WI38 (cell line): ENCODE measurements at regions not wholly inside any gene's neighbourhood (a gene's known extent, or its start where the extent isn't known, plus 50 kb on each side); places are given as distances from the start of the nearest gene placed in this dataset.
"Not testable (repeated sequence)": the region's sequence is repeated elsewhere in the genome, so short reads cannot be mapped to it uniquely, and the experiment has no call there.

Experiments
- H3K4me3 ChIP-seq: 2 replicates; pipeline ENCODE4 v1.5.1; 2011; ENCODE audit warnings: low read depth, mild to moderate bottlenecking, control low read depth, low read length
- CTCF ChIP-seq: IDR thresholded peaks from 2 replicates; pipeline ENCODE4 v1.5.1; 2012; ENCODE audit warnings: low read depth, mild to moderate bottlenecking, control low read depth, low read length

GRCh38 chr9:65566018-65566417 is 109.7 kb upstream of the ZNG1E start:
- not testable (repeated sequence) for H3K4me3 ChIP-seq

- H3K4me3 ChIP-seq, result not testable (repeated sequence)
These were observed 156.7 kb upstream of the ZNG1E start for GRCh38 chr9:65519018-65519417.

- not testable (repeated sequence) for H3K4me3 ChIP-seq
These were observed 161.3 kb upstream of the ZNG1E start for GRCh38 chr9:65514465-65514864.

GRCh38 chr9:65507897-65508296 is 167.8 kb upstream of the ZNG1E start:
- H3K4me3 ChIP-seq, result not testable (repeated sequence)

- not testable (repeated sequence) for H3K4me3 ChIP-seq
These were observed 171.0 kb upstream of the ZNG1E start for GRCh38 chr9:65504686-65505085.

- not testable (repeated sequence) for H3K4me3 ChIP-seq
These were observed 172.0 kb upstream of the ZNG1E start for GRCh38 chr9:65503696-65504095.

GRCh38 chr9:65482890-65483289 is 192.8 kb upstream of the ZNG1E start:
- not testable (repeated sequence) for H3K4me3 ChIP-seq

GRCh38 chr9:65481291-65481690 is 194.4 kb upstream of the ZNG1E start:
- H3K4me3 ChIP-seq, result not testable (repeated sequence)

- not testable (repeated sequence) for H3K4me3 ChIP-seq
These were observed 189.9 kb upstream of the FOXD4L5 start for GRCh38 chr9:65474891-65475290.

GRCh38 chr9:65473059-65473822 is 188.2 kb upstream of the FOXD4L5 start:
- H3K4me3 ChIP-seq, result not testable (repeated sequence)

- not testable (repeated sequence) for H3K4me3 ChIP-seq
These were observed 186.1 kb upstream of the FOXD4L5 start for GRCh38 chr9:65471106-65471505.

GRCh38 chr9:65466911-65467734 is 182.1 kb upstream of the FOXD4L5 start:
- not testable (repeated sequence) for H3K4me3 ChIP-seq

GRCh38 chr9:65465246-65465895 is 180.4 kb upstream of the FOXD4L5 start:
- H3K4me3 ChIP-seq, result not testable (repeated sequence)

GRCh38 chr9:65462476-65462875 is 177.5 kb upstream of the FOXD4L5 start:
- not testable (repeated sequence) for H3K4me3 ChIP-seq

- no peak for TF ChIP-seq CTCF
- no peak overlapping the region for H3K4me3 ChIP-seq
These were observed 174.8 kb upstream of the FOXD4L5 start for GRCh38 chr9:65459756-65460320.
